Aorta (tissue), 5 donors: ENCODE measurements at regions not wholly inside any gene's neighbourhood (a gene's known extent, or its start where the extent isn't known, plus 50 kb on each side); places are given as distances from the start of the nearest gene placed in this dataset.

Source experiments
- ATAC-seq: fragments of 200-7000 bp; cut with Tn5 transposase; one replicate; pipeline ENCODE4 v1.9.1; 2022; ENCODE audit warnings: moderate library complexity; ENCODE audit not compliant: low FRiP score
- DNase-seq, 2 donors: peaks; one replicate each; pipeline ENCODE4 v3.0.0-alpha.2; 2020
- H3K27ac ChIP-seq, 2 donors: one replicate each; pipeline ENCODE4 v1.5.1; 2013; ENCODE audit warnings: low read length in 2 of 2, mild to moderate bottlenecking in 2 of 2, moderate library complexity in 2 of 2, control low read depth in 1 of 2, inconsistent platforms in 1 of 2, low read depth in 1 of 2
- H3K27me3 ChIP-seq, 2 donors: one replicate each; pipeline ENCODE4 v1.6.1; 2013; ENCODE audit warnings: control low read depth in 1 of 2, low read length in 1 of 2, mild to moderate bottlenecking in 1 of 2, moderate library complexity in 1 of 2; ENCODE audit not compliant: insufficient read depth in 2 of 2, control insufficient read depth in 1 of 2
- H3K36me3 ChIP-seq, 2 donors: one replicate each; pipeline ENCODE4 v1.6.1; 2013; ENCODE audit warnings: control low read depth in 1 of 2, low read length in 1 of 2, mild to moderate bottlenecking in 1 of 2; ENCODE audit not compliant: insufficient read depth in 2 of 2, control insufficient read depth in 1 of 2
- H3K4me1 ChIP-seq, 2 donors: one replicate each; pipeline ENCODE4 v1.6.1; 2013; ENCODE audit warnings: low read length in 2 of 2, control low read depth in 1 of 2, mild to moderate bottlenecking in 1 of 2, moderate library complexity in 1 of 2; ENCODE audit not compliant: insufficient read depth in 2 of 2, control insufficient read depth in 1 of 2
- H3K4me3 ChIP-seq, 2 donors: one replicate each; pipeline ENCODE4 v1.5.1; 2013; ENCODE audit warnings: low read length in 2 of 2, control low read depth in 1 of 2, mild to moderate bottlenecking in 1 of 2
- H3K9me3 ChIP-seq: one replicate; pipeline ENCODE4 v1.6.1; 2013; ENCODE audit warnings: mild to moderate bottlenecking, low read length; ENCODE audit not compliant: control insufficient read depth
- WGBS, 2 donors: extraction: QIAGEN DNeasy Blood & Tissue Kit; methylation state at CpG; one replicate each; pipeline ENCODE4 v1.1.7; 2013; 5-methylcytosine and 5-hydroxymethylcytosine counted together
- intact Hi-C, 2 donors: fragments of 100-400 bp; cut with DNase I; formaldehyde crosslinking; loops; one replicate each; pipeline versions ENCODE4 v1.14.2 to v1.15.0; 2022
- donor health status: healthy with polysubstance abuse.
- donor health status: Bipolar disorder and iron deficiency.
- donor health status: DM: no; HTN: no; CAD: no.
- donor health status: DM: no; HTN: no; CAD: no.
- donor health status: DM: yes; HTN: yes; CAD: no.

- H3K4me1 ChIP-seq: no peaks in the 10 kb centered on the region
- ATAC-seq: no peak
Observed at GRCh38 chr12:93047118-93047517, 118.0 kb upstream of the EEA1 start.

DNA sequence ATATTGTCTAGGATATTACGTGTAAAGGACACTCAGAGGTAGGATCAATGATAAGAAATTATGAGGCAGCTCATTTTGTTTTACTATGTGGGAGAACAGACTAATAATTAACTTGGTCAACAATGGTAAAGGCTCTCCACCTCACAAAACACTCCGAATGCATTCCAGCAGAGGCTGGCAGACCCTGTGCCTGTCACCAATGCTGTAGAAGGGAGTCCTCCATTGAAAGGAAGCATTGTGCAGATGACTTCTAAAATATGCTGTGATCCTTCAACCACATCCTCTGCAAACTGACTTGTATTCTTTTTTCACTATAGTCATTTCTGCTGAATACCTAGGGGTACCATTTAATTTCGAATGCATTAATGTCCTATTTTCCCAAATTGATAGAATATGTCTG lies 119.6 kb upstream of the EEA1 start:
- Histone ChIP-seq H3K36me3 (no peaks in the 10 kb centered on the region), H3K4me3 (no peak overlapping the region), H3K9me3 (no peaks in the 10 kb centered on the region), H3K27ac (no peak overlapping the region), H3K4me1 (no peaks in the 10 kb centered on the region), H3K27me3 (no peaks in the 10 kb centered on the region)
- intact Hi-C loops: no loop called here
- WGBS, 2 donors: 94 to 98% methylated on average over 3 of the region's 3 CpGs
- ATAC-seq: no peak
- no peak for DNase-seq

More at GRCh38 chr12:93047118-93047517, 118.0 kb upstream of the EEA1 start:
- H3K4me3 ChIP-seq: no peak overlapping the region
- no peak for DNase-seq
- H3K36me3 ChIP-seq: no peaks in the 10 kb centered on the region
- no peaks in the 10 kb centered on the region for H3K9me3 ChIP-seq
- 98 to 100% methylated on average over 1 of the region's 1 CpG for WGBS, 2 donors
- no peaks in the 10 kb centered on the region for H3K27me3 ChIP-seq
- intact Hi-C loops: no loop called here
- H3K27ac ChIP-seq: no peak overlapping the region

- intact Hi-C loops: no loop called here
- H3K27ac ChIP-seq: no peak overlapping the region
- no peak for ATAC-seq
- H3K27me3 ChIP-seq: no peaks in the 10 kb centered on the region
- WGBS, 2 donors: 13 to 16% methylated on average over 3 of the region's 3 CpGs
- H3K9me3 ChIP-seq: no peaks in the 10 kb centered on the region
- H3K4me3 ChIP-seq: no peak overlapping the region
- DNase-seq: no peak
- no peaks in the 10 kb centered on the region for H3K4me1 ChIP-seq
- no peaks in the 10 kb centered on the region for H3K36me3 ChIP-seq
Observed at GRCh38 chr12:93050026-93050747, 121.1 kb upstream of the EEA1 start.

GRCh38 chr12:93050748-93051081 lies 121.6 kb upstream of the EEA1 start:
- no peak overlapping the region for H3K27ac ChIP-seq
- DNase-seq (no peak), ATAC-seq (no peak)
- H3K4me1 ChIP-seq: no peaks in the 10 kb centered on the region
- H3K4me3 ChIP-seq: no peak overlapping the region
- no peaks in the 10 kb centered on the region for H3K9me3 ChIP-seq
- no peaks in the 10 kb centered on the region for H3K27me3 ChIP-seq
- 92% methylated on average over 2 of the region's 2 CpGs for WGBS, 2 donors
- no peaks in the 10 kb centered on the region for H3K36me3 ChIP-seq
- intact Hi-C loops: no loop called here

DNA sequence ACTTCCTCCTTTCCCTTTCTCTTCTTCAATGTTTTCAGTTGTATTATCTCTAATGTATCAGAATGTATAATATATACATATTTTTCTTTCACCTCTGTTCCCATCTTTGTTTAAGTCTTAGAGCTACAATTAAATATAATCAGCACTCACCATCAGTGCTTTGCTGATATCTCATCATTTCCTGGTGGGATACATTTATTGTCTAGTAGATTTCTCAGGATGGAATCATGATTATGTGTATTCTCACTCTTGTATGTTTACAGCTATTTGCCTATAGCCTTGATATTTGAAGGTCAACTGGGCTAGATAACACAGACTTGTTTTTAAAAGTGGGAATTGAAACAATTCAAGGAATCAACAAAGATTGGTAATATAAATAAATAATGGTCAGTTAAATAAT lies 124.9 kb upstream of the EEA1 start:
- no peak for ATAC-seq
- Histone ChIP-seq H3K4me1 (no peaks in the 10 kb centered on the region), H3K27ac (no peak overlapping the region), H3K4me3 (no peak overlapping the region), H3K9me3 (no peaks in the 10 kb centered on the region), H3K27me3 (no peaks in the 10 kb centered on the region), H3K36me3 (no peaks in the 10 kb centered on the region)
- DNase-seq: no peak
- intact Hi-C loops: no loop called here

- intact Hi-C loops: no loop called here
- Histone ChIP-seq H3K4me3 (no peak overlapping the region), H3K9me3 (no peaks in the 10 kb centered on the region), H3K36me3 (no peaks in the 10 kb centered on the region), H3K27me3 (no peaks in the 10 kb centered on the region), H3K4me1 (no peaks in the 10 kb centered on the region), H3K27ac (no peak overlapping the region)
- 96 to 97% methylated on average over 5 of the region's 5 CpGs for WGBS, 2 donors
- ATAC-seq (no peak), DNase-seq (no peak)
Observed at GRCh38 chr12:93055221-93055620, 126.1 kb upstream of the EEA1 start.

- H3K9me3 ChIP-seq: no peaks in the 10 kb centered on the region
- no peak overlapping the region for H3K27ac ChIP-seq
- no peak for DNase-seq
- H3K36me3 ChIP-seq: no peaks in the 10 kb centered on the region
- no peaks in the 10 kb centered on the region for H3K4me1 ChIP-seq
- intact Hi-C loops: no loop called here
- no peaks in the 10 kb centered on the region for H3K27me3 ChIP-seq
- 28 to 33% methylated on average over 4 of the region's 4 CpGs for WGBS, 2 donors
- no peak for ATAC-seq
- H3K4me3 ChIP-seq: no peak overlapping the region
Observed at GRCh38 chr12:93056971-93057535, 128.0 kb upstream of the EEA1 start.

DNA sequence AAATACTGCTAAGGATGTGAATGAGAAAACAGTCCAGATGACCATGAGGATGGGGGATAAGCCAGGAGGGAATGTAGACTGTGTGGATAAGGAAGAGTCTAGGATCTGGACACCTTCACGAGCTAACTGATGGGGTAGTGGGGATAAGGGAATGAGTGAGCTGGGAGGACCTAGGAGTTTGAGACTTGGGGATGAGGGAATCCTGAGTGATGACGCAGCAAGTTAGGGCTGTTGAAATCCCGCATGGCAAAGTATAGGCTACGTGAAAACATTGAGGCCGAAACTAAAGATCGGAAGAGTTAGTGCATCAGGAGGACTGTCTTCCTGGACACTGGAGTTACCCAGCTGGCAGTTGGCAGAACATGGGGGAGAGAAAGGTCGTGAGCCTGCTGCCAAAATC lies 129.2 kb upstream of the EEA1 start:
- Histone ChIP-seq H3K36me3 (no peaks in the 10 kb centered on the region), H3K27me3 (no peaks in the 10 kb centered on the region), H3K4me3 (no peak overlapping the region), H3K4me1 (no peaks in the 10 kb centered on the region), H3K9me3 (no peaks in the 10 kb centered on the region), H3K27ac (no peak overlapping the region)
- intact Hi-C loops: no loop called here
- DNase-seq (no peak), ATAC-seq (no peak)
- WGBS, 2 donors: 72 to 89% methylated on average over 7 of the region's 7 CpGs

- Histone ChIP-seq H3K4me1 (no peaks in the 10 kb centered on the region), H3K27me3 (no peaks in the 10 kb centered on the region), H3K36me3 (no peaks in the 10 kb centered on the region), H3K4me3 (no peak overlapping the region), H3K27ac (no peak overlapping the region), H3K9me3 (no peaks in the 10 kb centered on the region)
- 98% methylated on average over 2 of the region's 2 CpGs for WGBS, 2 donors
- DNase-seq (no peak), ATAC-seq (no peak)
- intact Hi-C loops: no loop called here
Observed at GRCh38 chr12:93059288-93059687, 130.2 kb upstream of the EEA1 start.
